ENCODE measurements at regions not wholly inside any gene's neighbourhood (a gene's known extent, or its start where the extent isn't known, plus 50 kb on each side); places are given as distances from the start of the nearest gene placed in this dataset.

DNA sequence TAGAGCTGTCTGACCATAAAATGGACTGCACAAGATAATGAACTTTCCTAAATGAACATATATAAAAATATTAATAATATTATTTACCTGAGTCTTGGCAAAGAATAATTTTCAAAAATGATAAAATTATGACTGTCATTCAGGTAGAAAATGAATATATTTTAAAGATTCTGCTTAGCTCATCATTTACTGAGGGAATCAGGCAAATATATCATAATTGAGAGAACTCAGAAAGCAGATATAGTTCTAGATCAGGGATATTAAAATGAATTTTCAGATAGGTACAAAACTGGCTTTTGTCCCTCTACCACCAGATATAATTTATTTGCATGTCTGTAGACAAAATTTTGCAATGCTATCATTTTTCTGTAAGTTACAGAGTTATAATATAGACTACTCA lies 86.1 kb upstream of the CPM start:
- TF ChIP-seq, protein P1, sequence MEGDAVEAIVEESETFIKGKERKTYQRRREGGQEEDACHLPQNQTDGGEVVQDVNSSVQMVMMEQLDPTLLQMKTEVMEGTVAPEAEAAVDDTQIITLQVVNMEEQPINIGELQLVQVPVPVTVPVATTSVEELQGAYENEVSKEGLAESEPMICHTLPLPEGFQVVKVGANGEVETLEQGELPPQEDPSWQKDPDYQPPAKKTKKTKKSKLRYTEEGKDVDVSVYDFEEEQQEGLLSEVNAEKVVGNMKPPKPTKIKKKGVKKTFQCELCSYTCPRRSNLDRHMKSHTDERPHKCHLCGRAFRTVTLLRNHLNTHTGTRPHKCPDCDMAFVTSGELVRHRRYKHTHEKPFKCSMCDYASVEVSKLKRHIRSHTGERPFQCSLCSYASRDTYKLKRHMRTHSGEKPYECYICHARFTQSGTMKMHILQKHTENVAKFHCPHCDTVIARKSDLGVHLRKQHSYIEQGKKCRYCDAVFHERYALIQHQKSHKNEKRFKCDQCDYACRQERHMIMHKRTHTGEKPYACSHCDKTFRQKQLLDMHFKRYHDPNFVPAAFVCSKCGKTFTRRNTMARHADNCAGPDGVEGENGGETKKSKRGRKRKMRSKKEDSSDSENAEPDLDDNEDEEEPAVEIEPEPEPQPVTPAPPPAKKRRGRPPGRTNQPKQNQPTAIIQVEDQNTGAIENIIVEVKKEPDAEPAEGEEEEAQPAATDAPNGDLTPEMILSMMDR (conservative IDR thresholded peaks at IDR 0.05) = no peak
- TF ChIP-seq EZH2 (IDR thresholded peaks at IDR 0.05; ENCODE audit: low read depth) = no peak

Data from PC-9 (cell line).